SK-N-SH (cell line): ENCODE measurements at regions not wholly inside any gene's neighbourhood (a gene's known extent, or its start where the extent isn't known, plus 50 kb on each side); places are given as distances from the start of the nearest gene placed in this dataset.

Source experiments
- ELF1 ChIP-seq: IDR thresholded peaks from 2 replicates; pipeline ENCODE4 v1.4.0; 2012
- EP300 ChIP-seq, 2 experiments: IDR thresholded peaks; 2 replicates each; pipeline versions ENCODE4 v1.4.0 to v1.6.1; 2012; ENCODE audit warnings: borderline replicate concordance in 1 of 2, low read depth in 1 of 2, low read length in 1 of 2
- EZH2phosphoT487 ChIP-seq: fragments of 200-600 bp; sonication (generic); IDR thresholded peaks from 2 replicates; pipeline ENCODE4 v1.6.1; 2017; ENCODE audit warnings: low read depth, mixed run types, mild to moderate bottlenecking, antibody characterized with exemption, moderate library complexity, borderline replicate concordance
- JUND ChIP-seq: IDR thresholded peaks from 2 replicates; pipeline ENCODE4 v1.4.0; 2012
- MXI1 ChIP-seq: IDR thresholded peaks from 2 replicates; pipeline ENCODE4 v1.6.1; 2012; ENCODE audit warnings: mild to moderate bottlenecking, low read depth, low read length, improper control_type of control experiment
- NFIC ChIP-seq: IDR thresholded peaks from 2 replicates; pipeline ENCODE4 v1.4.0; 2012; ENCODE audit warnings: borderline replicate concordance
- POLR2AphosphoS5 ChIP-seq: IDR thresholded peaks from 2 replicates; pipeline ENCODE4 v1.6.1; 2012; ENCODE audit warnings: low read depth, low read length
- SIN3A ChIP-seq: IDR thresholded peaks from 2 replicates; pipeline ENCODE4 v1.6.1; 2012; ENCODE audit warnings: low read depth, mild to moderate bottlenecking, low read length, moderate library complexity, borderline replicate concordance
- TAF1 ChIP-seq: IDR thresholded peaks from 2 replicates; pipeline ENCODE4 v1.6.1; 2012; ENCODE audit warnings: low read depth, mild to moderate bottlenecking, low read length, moderate library complexity, borderline replicate concordance
- TF ChIP-seq, protein P1 (sequence below): fragments of 150-350 bp; IDR thresholded peaks from 2 replicates; pipeline ENCODE4 v1.6.1; 2017; ENCODE audit warnings: antibody characterized with exemption, low read length, low read depth, borderline replicate concordance
- TF ChIP-seq, protein P2 (sequence below): fragments of 200-600 bp; sonication (generic); IDR thresholded peaks from 2 replicates; pipeline ENCODE4 v1.6.1; 2017; ENCODE audit warnings: antibody characterized with exemption, mild to moderate bottlenecking, moderate library complexity
- TF ChIP-seq, protein P3 (sequence below): IDR thresholded peaks from 2 replicates; pipeline ENCODE4 v1.6.1; 2012; ENCODE audit warnings: mild to moderate bottlenecking, low read depth, low read length, moderate library complexity
- TF ChIP-seq, protein P4 (sequence below): IDR thresholded peaks from 2 replicates; pipeline ENCODE4 v1.4.0; 2012; ENCODE audit warnings: low read depth, borderline replicate concordance
- TF ChIP-seq, protein P5 (sequence below): IDR thresholded peaks from 2 replicates; pipeline ENCODE4 v1.4.0; 2012; ENCODE audit warnings: low read depth, borderline replicate concordance

DNA sequence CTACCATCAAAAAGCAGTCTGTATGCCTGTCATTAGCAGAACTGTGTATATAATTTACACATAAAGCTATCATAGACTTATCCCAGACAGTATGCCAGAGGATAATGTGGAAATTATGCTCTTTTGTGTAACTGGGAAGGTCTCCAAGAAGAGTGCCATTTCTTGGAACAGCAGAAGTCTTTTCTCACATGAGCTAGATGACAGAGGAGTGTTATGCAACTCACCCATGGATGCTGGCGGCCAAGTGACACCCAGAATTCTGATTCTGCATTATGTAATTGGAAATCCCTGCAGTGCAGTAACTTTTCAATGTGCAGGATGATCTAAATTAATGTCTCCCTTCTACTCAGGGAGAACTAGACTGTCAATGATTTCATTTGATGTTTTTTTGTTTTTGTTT, 160.0 kb downstream of the UBE2E3 start:
- TF ChIP-seq, protein P1, sequence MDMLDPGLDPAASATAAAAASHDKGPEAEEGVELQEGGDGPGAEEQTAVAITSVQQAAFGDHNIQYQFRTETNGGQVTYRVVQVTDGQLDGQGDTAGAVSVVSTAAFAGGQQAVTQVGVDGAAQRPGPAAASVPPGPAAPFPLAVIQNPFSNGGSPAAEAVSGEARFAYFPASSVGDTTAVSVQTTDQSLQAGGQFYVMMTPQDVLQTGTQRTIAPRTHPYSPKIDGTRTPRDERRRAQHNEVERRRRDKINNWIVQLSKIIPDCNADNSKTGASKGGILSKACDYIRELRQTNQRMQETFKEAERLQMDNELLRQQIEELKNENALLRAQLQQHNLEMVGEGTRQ, result no peak
- TF ChIP-seq, protein P2, sequence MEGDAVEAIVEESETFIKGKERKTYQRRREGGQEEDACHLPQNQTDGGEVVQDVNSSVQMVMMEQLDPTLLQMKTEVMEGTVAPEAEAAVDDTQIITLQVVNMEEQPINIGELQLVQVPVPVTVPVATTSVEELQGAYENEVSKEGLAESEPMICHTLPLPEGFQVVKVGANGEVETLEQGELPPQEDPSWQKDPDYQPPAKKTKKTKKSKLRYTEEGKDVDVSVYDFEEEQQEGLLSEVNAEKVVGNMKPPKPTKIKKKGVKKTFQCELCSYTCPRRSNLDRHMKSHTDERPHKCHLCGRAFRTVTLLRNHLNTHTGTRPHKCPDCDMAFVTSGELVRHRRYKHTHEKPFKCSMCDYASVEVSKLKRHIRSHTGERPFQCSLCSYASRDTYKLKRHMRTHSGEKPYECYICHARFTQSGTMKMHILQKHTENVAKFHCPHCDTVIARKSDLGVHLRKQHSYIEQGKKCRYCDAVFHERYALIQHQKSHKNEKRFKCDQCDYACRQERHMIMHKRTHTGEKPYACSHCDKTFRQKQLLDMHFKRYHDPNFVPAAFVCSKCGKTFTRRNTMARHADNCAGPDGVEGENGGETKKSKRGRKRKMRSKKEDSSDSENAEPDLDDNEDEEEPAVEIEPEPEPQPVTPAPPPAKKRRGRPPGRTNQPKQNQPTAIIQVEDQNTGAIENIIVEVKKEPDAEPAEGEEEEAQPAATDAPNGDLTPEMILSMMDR, result no peak
- TF ChIP-seq JUND, result no peak
- no peak for TF ChIP-seq MXI1
- TF ChIP-seq, protein P3, sequence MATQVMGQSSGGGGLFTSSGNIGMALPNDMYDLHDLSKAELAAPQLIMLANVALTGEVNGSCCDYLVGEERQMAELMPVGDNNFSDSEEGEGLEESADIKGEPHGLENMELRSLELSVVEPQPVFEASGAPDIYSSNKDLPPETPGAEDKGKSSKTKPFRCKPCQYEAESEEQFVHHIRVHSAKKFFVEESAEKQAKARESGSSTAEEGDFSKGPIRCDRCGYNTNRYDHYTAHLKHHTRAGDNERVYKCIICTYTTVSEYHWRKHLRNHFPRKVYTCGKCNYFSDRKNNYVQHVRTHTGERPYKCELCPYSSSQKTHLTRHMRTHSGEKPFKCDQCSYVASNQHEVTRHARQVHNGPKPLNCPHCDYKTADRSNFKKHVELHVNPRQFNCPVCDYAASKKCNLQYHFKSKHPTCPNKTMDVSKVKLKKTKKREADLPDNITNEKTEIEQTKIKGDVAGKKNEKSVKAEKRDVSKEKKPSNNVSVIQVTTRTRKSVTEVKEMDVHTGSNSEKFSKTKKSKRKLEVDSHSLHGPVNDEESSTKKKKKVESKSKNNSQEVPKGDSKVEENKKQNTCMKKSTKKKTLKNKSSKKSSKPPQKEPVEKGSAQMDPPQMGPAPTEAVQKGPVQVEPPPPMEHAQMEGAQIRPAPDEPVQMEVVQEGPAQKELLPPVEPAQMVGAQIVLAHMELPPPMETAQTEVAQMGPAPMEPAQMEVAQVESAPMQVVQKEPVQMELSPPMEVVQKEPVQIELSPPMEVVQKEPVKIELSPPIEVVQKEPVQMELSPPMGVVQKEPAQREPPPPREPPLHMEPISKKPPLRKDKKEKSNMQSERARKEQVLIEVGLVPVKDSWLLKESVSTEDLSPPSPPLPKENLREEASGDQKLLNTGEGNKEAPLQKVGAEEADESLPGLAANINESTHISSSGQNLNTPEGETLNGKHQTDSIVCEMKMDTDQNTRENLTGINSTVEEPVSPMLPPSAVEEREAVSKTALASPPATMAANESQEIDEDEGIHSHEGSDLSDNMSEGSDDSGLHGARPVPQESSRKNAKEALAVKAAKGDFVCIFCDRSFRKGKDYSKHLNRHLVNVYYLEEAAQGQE, result no peak
- TF ChIP-seq NFIC, result no peak
- TF ChIP-seq TAF1, result no peak
- no peak for TF ChIP-seq POLR2AphosphoS5
- no peak for TF ChIP-seq EZH2phosphoT487
- TF ChIP-seq ELF1, result no peak
- TF ChIP-seq EP300 (IDR thresholded peaks at IDR 0.05; ENCODE audit: borderline replicate concordance in 1 of 2, low read depth in 1 of 2, low read length in 1 of 2), result no peak
- TF ChIP-seq, protein P4, sequence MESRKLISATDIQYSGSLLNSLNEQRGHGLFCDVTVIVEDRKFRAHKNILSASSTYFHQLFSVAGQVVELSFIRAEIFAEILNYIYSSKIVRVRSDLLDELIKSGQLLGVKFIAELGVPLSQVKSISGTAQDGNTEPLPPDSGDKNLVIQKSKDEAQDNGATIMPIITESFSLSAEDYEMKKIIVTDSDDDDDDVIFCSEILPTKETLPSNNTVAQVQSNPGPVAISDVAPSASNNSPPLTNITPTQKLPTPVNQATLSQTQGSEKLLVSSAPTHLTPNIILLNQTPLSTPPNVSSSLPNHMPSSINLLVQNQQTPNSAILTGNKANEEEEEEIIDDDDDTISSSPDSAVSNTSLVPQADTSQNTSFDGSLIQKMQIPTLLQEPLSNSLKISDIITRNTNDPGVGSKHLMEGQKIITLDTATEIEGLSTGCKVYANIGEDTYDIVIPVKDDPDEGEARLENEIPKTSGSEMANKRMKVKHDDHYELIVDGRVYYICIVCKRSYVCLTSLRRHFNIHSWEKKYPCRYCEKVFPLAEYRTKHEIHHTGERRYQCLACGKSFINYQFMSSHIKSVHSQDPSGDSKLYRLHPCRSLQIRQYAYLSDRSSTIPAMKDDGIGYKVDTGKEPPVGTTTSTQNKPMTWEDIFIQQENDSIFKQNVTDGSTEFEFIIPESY, result no peak
- TF ChIP-seq, protein P5, sequence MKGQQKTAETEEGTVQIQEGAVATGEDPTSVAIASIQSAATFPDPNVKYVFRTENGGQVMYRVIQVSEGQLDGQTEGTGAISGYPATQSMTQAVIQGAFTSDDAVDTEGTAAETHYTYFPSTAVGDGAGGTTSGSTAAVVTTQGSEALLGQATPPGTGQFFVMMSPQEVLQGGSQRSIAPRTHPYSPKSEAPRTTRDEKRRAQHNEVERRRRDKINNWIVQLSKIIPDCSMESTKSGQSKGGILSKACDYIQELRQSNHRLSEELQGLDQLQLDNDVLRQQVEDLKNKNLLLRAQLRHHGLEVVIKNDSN, result no peak
- TF ChIP-seq SIN3A, result no peak
